WI38 (cell line): ENCODE measurements at regions not wholly inside any gene's neighbourhood (a gene's known extent, or its start where the extent isn't known, plus 50 kb on each side); places are given as distances from the start of the nearest gene placed in this dataset.
"Not testable (repeated sequence)": the region's sequence is repeated elsewhere in the genome, so short reads cannot be mapped to it uniquely, and the experiment has no call there.

Experiments
- H3K4me3 ChIP-seq: 2 replicates; pipeline ENCODE4 v1.5.1; 2011; ENCODE audit warnings: low read depth, mild to moderate bottlenecking, control low read depth, low read length
- TF ChIP-seq, protein P1 (sequence below): IDR thresholded peaks from 2 replicates; pipeline ENCODE4 v1.5.1; 2012; ENCODE audit warnings: low read depth, mild to moderate bottlenecking, control low read depth, low read length

DNA sequence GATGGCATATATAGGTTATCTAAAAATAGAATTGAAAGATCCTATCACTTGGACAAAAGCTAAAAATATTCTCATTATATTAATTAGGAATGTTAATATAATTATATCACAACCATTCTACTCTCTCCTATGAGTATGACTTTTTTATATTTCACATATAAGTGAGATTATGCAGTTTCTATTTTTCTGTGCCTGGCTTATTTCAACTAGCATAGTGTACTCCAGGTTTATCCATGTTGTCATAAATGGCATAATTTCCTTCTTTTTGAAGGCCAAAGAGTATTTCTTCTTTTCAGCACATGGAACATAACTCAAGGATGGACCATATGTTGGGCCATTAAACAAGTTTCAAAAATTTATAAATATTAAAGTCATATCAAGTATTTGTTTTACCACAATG lies 421.2 kb upstream of the CTSO start:
- TF ChIP-seq, protein P1, sequence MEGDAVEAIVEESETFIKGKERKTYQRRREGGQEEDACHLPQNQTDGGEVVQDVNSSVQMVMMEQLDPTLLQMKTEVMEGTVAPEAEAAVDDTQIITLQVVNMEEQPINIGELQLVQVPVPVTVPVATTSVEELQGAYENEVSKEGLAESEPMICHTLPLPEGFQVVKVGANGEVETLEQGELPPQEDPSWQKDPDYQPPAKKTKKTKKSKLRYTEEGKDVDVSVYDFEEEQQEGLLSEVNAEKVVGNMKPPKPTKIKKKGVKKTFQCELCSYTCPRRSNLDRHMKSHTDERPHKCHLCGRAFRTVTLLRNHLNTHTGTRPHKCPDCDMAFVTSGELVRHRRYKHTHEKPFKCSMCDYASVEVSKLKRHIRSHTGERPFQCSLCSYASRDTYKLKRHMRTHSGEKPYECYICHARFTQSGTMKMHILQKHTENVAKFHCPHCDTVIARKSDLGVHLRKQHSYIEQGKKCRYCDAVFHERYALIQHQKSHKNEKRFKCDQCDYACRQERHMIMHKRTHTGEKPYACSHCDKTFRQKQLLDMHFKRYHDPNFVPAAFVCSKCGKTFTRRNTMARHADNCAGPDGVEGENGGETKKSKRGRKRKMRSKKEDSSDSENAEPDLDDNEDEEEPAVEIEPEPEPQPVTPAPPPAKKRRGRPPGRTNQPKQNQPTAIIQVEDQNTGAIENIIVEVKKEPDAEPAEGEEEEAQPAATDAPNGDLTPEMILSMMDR = no peak
- no peak overlapping the region for H3K4me3 ChIP-seq

DNA sequence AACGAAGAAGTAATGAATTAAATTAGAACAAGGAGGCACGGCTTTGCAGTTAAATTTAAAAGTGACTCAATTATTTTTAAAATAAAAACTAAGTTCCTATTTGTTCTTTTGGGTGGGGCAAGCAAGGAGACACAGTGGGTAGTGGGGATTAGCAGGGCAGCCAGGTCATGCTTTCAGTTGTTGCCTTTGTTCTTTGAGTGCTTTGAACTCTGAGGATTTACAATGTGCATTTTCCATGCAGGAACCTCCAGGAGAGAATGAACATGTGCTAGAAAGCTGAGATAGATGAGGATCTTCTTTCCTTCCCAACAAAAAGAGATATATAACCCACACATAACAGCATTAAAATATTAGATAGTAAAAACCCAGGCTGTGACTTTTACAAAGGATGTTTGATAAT lies 420.4 kb upstream of the CTSO start:
- no peak overlapping the region for H3K4me3 ChIP-seq
- TF ChIP-seq, protein P1 = no peak

DNA sequence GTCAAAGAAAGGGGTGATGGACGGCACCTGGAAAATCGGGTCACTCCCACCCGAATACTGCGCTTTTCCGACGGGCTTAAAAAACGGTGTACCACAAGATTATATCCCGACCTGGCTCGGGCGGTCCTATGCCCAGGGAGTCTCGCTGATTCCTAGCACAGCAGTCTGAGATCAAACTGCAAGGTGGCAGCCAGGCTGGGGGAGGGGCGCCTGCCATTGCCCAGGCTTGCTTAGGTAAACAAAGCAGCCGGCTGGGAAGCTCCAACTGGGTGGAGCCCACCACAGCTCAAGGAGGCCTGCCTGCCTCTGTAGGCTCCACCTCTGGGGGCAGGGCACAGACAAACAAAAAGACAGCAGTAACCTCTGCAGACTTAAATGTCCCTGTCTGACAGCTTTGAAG lies 413.8 kb upstream of the CTSO start:
- not testable (repeated sequence) for H3K4me3 ChIP-seq

DNA sequence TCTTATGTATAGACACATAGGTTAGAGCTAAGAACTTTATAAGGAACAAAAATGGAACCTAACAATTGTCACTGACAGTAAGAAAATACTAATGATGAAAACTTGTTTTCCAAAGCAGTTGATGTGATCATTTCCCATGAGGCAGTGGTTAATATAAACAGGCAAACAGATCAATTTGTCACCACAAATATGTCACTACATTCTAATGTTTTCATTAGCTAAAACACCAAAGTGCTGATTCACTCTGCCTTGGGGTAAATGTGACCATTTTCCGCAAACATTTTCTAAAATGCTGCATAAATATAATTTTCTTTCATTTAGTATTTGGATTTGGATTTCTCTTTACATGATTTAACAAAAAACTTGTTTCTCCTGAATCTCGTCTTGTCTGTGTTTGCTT lies 408.9 kb upstream of the CTSO start:
- TF ChIP-seq, protein P1 = no peak

DNA sequence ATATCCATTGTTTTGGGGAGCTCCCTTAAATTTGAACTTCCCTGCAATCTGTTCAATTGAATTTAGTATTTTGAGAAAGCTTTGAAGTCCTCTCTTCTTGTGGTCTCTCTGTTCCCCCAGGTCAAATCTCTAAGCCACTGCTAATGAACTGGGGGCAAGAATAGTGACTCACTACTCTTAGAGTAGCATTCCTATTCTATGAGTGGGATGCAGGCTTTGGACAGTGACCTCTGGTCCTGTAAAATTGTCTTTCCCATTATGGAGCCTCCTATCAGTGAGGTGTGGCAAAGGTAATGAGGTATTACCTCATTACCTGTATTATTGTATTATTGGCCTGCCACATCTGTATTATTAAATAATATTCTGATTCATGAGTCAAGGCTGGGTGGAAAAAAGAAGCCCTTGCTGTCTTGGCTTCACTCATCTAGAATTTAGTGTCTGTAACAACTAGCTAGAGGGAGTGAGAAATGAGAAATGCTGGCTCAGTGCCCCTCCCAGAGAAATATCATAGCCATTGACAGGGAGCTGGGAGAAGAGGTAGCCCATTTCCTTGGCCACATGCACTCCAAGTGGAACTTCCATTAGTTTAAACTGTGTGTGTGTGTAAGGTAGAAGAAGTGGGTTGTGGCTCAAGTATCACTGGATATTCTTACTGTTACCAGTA lies 393.9 kb upstream of the CTSO start:
- H3K4me3 ChIP-seq = no peak overlapping the region
- TF ChIP-seq, protein P1 = no peak

More for the DNA sequence above, 408.9 kb upstream of the CTSO start:
- H3K4me3 ChIP-seq = no peak overlapping the region

DNA sequence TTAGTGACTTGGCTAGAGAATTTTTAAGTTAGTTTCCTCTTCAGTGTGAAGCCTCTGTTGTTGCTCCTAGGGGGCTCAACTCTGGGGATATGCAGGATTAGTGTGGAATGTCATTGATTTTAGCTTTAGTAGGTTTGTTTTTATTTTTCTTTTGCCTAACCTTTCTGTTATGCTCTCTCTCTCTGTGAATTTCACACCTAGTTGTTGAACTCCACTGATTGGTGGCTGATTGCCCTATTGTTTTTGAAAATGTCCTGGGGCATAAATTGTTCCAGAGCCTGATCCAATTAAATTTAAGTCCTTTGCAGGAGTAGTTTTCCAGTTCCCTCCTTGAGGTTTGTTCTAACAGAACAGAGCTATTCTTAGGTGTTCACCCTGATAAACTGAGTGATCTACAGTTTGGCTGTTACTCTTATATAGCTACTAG lies 393.3 kb upstream of the CTSO start:
- no peak overlapping the region for H3K4me3 ChIP-seq
- TF ChIP-seq, protein P1 = no peak

DNA sequence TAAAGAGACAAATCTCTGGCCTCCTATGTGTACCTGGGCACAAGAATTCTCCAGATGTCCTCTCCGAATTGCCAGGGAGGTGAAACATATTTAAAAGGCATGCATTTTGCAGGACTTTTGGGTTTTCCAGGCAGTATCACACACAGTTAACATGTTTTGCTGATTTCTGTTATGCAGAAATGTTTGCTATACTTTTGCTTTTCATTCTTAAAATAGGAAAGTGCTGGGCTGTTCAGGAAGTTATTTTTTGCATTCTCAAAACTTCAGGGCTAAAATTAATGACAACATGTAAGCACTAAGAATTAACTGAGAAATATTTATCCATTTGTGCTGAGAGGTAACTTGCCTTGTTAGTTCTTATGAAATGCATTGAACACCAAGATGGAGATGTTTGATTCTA lies 390.7 kb upstream of the CTSO start:
- H3K4me3 ChIP-seq = no peak overlapping the region

More for the DNA sequence above, 390.7 kb upstream of the CTSO start:
- TF ChIP-seq, protein P1 = no peak
